Keratinocyte (primary cell): ENCODE measurements at regions not wholly inside any gene's neighbourhood (a gene's known extent, or its start where the extent isn't known, plus 50 kb on each side); places are given as distances from the start of the nearest gene placed in this dataset.

Source experiments
- DNase-seq: peaks from one replicate; pipeline ENCODE4 v3.0.0-alpha.2; 2011; ENCODE audit warnings: low read depth, missing footprints, low spot score
- FAIRE-seq: peaks from 2 replicates; lab custom pipeline; 2011; peaks lifted over from hg19 to GRCh38; lab: Jason Lieb, UNC
- H2AFZ ChIP-seq: 2 replicates; pipeline ENCODE4 v1.6.0; 2012; ENCODE audit warnings: low read length, control low read depth, inconsistent platforms; ENCODE audit not compliant: control insufficient read depth
- H3K27ac ChIP-seq: 2 replicates; pipeline ENCODE4 v1.5.1; 2011; ENCODE audit warnings: low read length; ENCODE audit not compliant: control insufficient read depth, insufficient read depth
- H3K27me3 ChIP-seq: 3 replicates; pipeline ENCODE4 v1.6.0; 2011; ENCODE audit warnings: low read length; ENCODE audit not compliant: control insufficient read depth, insufficient read depth; ENCODE audit errors: extremely low read depth
- H3K36me3 ChIP-seq, 2 experiments: 2 replicates in 1 of 2; 3 replicates in 1 of 2; pipeline ENCODE4 v1.5.1; 2011; ENCODE audit warnings: low read length in 2 of 2, mild to moderate bottlenecking in 1 of 2; ENCODE audit not compliant: control insufficient read depth in 2 of 2, insufficient read depth in 2 of 2; ENCODE audit errors: extremely low read depth in 1 of 2
- H3K4me1 ChIP-seq: 3 replicates; pipeline ENCODE4 v1.5.1; 2011; ENCODE audit warnings: low read length; ENCODE audit not compliant: control insufficient read depth, insufficient read depth; ENCODE audit errors: extremely low read depth
- H3K4me2 ChIP-seq: 3 replicates; pipeline ENCODE4 v1.6.0; 2011; ENCODE audit warnings: low read depth, low read length; ENCODE audit not compliant: control insufficient read depth, insufficient read depth; ENCODE audit errors: extremely low read depth
- H3K4me3 ChIP-seq, 3 experiments: fragments of 200-600 bp in 1 of 3; sonication (generic) in 1 of 3; 2 replicates in 2 of 3; 3 replicates in 1 of 3; pipeline ENCODE4 v1.5.1; 2011 to 2016; ENCODE audit warnings: low read length in 3 of 3, mild to moderate bottlenecking in 3 of 3, control low read depth in 2 of 3, inconsistent platforms in 1 of 3, low read depth in 1 of 3, mixed read lengths in 1 of 3, mixed run types in 1 of 3, moderate library complexity in 1 of 3; ENCODE audit not compliant: control insufficient read depth in 2 of 3, insufficient read depth in 2 of 3; ENCODE audit errors: extremely low read depth in 1 of 3
- H3K79me2 ChIP-seq: 2 replicates; pipeline ENCODE4 v1.6.0; 2012; ENCODE audit warnings: low read length; ENCODE audit not compliant: control insufficient read depth, insufficient read depth
- H3K9ac ChIP-seq: 3 replicates; pipeline ENCODE4 v1.6.0; 2011; ENCODE audit warnings: low read length; ENCODE audit not compliant: control insufficient read depth, insufficient read depth; ENCODE audit errors: extremely low read depth
- H3K9me1 ChIP-seq: 3 replicates; pipeline ENCODE4 v1.6.0; 2011; ENCODE audit warnings: low read length; ENCODE audit not compliant: control insufficient read depth, insufficient read depth; ENCODE audit errors: extremely low read depth
- H3K9me3 ChIP-seq: 2 replicates; pipeline ENCODE4 v1.5.1; 2012; ENCODE audit warnings: low read depth, low read length; ENCODE audit not compliant: control insufficient read depth
- H4K20me1 ChIP-seq: 3 replicates; pipeline ENCODE4 v1.6.0; 2011; ENCODE audit warnings: low read length; ENCODE audit not compliant: control insufficient read depth, insufficient read depth; ENCODE audit errors: extremely low read depth
- EZH2 ChIP-seq: IDR thresholded peaks from one replicate; pipeline ENCODE4 v1.6.1; 2012; ENCODE audit warnings: inconsistent platforms, mild to moderate bottlenecking, low read length, moderate library complexity
- dilution Hi-C: fragments of 300-500 bp; cut with MboI; formaldehyde crosslinking; loops from one replicate; pipeline ENCODE4 v1.7.0; 2020; ENCODE audit warnings: low sequenced_read_pairs; ENCODE audit not compliant: extremely low pct_ligation_motif_present
- TF ChIP-seq, protein P1 (sequence below), 3 experiments: IDR thresholded peaks in 1 of 3; conservative IDR thresholded peaks in 1 of 3; optimal IDR thresholded peaks in 1 of 3; 2 replicates in 2 of 3; 3 replicates in 1 of 3; pipeline versions ENCODE3 to v1.5.1; 2011; ENCODE audit warnings: low read length in 3 of 3, mild to moderate bottlenecking in 3 of 3, moderate library complexity in 2 of 3, control low read depth in 1 of 3, inconsistent platforms in 1 of 3; ENCODE audit not compliant: insufficient read depth in 2 of 3; ENCODE audit errors: extremely low read depth in 1 of 3

DNA sequence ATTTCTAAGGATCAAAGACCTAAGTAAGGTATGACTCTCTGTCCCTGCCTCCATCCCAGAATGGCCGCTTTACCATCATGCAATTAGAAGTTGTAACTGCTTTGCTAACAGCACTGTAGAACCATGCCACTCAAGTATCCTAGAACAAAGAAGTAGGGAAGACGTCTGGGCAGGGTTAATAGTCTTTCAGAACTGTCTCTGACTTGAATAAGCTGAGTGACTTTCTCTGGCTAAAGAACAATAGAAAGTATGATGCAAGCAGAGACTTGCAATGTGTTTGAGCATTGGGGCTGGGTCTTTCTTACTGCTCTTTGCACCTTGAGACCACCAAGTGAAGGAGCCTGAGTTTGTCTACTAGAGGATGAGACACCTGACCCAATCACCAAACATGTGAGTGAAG, 279.6 kb upstream of the JAG1 start:
- Histone ChIP-seq H3K9me3 (no peaks in the 10 kb centered on the region), H2AFZ (peak overlapping the region; percentile 64), H3K4me2 (peak overlapping the region; percentile 96), H3K4me3 (no peak overlapping the region), H3K9me1 (no peaks in the 10 kb centered on the region), H3K79me2 (no peaks in the 10 kb centered on the region), H3K4me1 (peaks cover 45% of the 10 kb centered on the region), H3K36me3 (no peaks in the 10 kb centered on the region), H3K27ac (peak overlapping the region; percentile 95), H4K20me1 (no peaks in the 10 kb centered on the region), H3K9ac (peak overlapping the region; percentile 75), H3K27me3 (no peaks in the 10 kb centered on the region)
- no peak for TF ChIP-seq EZH2
- TF ChIP-seq, protein P1, sequence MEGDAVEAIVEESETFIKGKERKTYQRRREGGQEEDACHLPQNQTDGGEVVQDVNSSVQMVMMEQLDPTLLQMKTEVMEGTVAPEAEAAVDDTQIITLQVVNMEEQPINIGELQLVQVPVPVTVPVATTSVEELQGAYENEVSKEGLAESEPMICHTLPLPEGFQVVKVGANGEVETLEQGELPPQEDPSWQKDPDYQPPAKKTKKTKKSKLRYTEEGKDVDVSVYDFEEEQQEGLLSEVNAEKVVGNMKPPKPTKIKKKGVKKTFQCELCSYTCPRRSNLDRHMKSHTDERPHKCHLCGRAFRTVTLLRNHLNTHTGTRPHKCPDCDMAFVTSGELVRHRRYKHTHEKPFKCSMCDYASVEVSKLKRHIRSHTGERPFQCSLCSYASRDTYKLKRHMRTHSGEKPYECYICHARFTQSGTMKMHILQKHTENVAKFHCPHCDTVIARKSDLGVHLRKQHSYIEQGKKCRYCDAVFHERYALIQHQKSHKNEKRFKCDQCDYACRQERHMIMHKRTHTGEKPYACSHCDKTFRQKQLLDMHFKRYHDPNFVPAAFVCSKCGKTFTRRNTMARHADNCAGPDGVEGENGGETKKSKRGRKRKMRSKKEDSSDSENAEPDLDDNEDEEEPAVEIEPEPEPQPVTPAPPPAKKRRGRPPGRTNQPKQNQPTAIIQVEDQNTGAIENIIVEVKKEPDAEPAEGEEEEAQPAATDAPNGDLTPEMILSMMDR (optimal IDR thresholded peaks at IDR 0.05 in 1 of 3, IDR thresholded peaks at IDR 0.05 in 1 of 3, conservative IDR thresholded peaks at IDR 0.05 in 1 of 3; ENCODE audit: extremely low read depth in 1 of 3, insufficient read depth in 2 of 3, low read length in 3 of 3), result no peak
- no peak for FAIRE-seq
- dilution Hi-C loops, result no loop called here
- no peak for DNase-seq

DNA sequence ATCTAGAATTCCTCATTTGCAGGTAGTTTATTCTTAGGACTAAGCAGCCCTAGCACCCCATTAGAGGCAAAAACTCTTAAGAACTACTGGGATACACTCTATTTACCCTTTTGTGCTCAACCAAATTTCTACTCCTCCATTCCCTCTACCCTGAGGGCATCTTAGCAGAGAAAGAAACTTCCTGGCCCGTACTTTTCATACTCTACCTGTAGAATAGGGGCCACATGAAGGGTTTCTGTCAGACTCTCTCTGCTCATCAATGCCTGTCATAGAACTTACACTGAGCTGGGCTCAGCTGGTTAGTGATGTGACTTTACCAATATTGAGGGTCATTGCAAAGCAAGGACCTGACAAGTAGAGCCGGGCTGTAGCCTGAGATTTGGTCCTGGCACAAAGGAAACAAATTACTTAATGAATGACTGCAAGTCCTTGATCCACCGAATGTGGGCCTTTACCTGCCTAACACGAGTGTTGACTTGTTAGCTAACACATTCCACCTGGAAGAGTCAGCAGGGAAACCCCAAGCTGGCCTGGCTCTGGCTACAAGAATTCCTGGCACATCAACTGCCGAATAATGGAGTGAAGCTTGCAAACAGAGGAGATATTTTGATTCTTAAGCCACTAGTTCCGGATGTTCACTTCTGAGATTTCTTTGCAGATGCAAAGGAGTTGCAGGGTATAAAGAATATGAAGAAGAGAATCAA, 280.5 kb upstream of the JAG1 start:
- H3K9me3 ChIP-seq, result no peaks in the 10 kb centered on the region
- H3K79me2 ChIP-seq, result no peaks in the 10 kb centered on the region
- H3K4me1 ChIP-seq, result peaks cover 45% of the 10 kb centered on the region
- H3K27ac ChIP-seq, result peak overlapping the region; percentile 95
- H3K9me1 ChIP-seq, result no peaks in the 10 kb centered on the region
- dilution Hi-C loops, result no loop called here
- H3K4me2 ChIP-seq, result peak overlapping the region; percentile 96
- H3K9ac ChIP-seq, result peak overlapping the region; percentile 75
- no peaks in the 10 kb centered on the region for H3K36me3 ChIP-seq
- H3K27me3 ChIP-seq, result no peaks in the 10 kb centered on the region
- peak; percentile 99 for FAIRE-seq
- H3K4me3 ChIP-seq, result peak overlapping the region in 2 of 3 experiments; percentile 52 to 60
- H2AFZ ChIP-seq, result peak overlapping the region; percentile 74
- TF ChIP-seq EZH2, result no peak
- TF ChIP-seq, protein P1 (optimal IDR thresholded peaks at IDR 0.05 in 1 of 3, IDR thresholded peaks at IDR 0.05 in 1 of 3, conservative IDR thresholded peaks at IDR 0.05 in 1 of 3; ENCODE audit: extremely low read depth in 1 of 3, insufficient read depth in 2 of 3, low read length in 3 of 3), result no peak
- peak; percentile 90 for DNase-seq
- no peaks in the 10 kb centered on the region for H4K20me1 ChIP-seq
